ENCODE measurements at regions not wholly inside any gene's neighbourhood (a gene's known extent, or its start where the extent isn't known, plus 50 kb on each side); places are given as distances from the start of the nearest gene placed in this dataset.

GRCh38 chr5:121445511-121445910, 406.2 kb upstream of the FTMT start:
- in situ Hi-C loops (cut with MboI; ENCODE audit: low sequenced_read_pairs) (no loop called here), intact Hi-C loops (cut with micrococcal nuclease) (no loop called here), dilution Hi-C loops (cut with HindIII; ENCODE audit: low sequenced_read_pairs, unreplicated experiment) (no loop called here)
- Histone ChIP-seq H3K4me3 (ENCODE audit: insufficient read depth, low read depth, low read length) (no peak overlapping the region), H3K9me3 (ENCODE audit: control insufficient read depth, insufficient read depth, low read length) (no peaks in the 10 kb centered on the region), H3K4ac (ENCODE audit: low read depth, low read length) (no peak overlapping the region), H2BK20ac (ENCODE audit: low read depth, low read length) (no peak overlapping the region), H4K20me1 (ENCODE audit: insufficient read depth, low read length) (no peaks in the 10 kb centered on the region), H3K27me3 (ENCODE audit: control insufficient read depth, insufficient read depth, low read length) (no peaks in the 10 kb centered on the region), H4K5ac (ENCODE audit: low read depth, low read length) (no peak overlapping the region), H4K91ac (ENCODE audit: insufficient read depth, low read depth, low read length) (no peak overlapping the region), H3K9ac (ENCODE audit: low read depth, low read length) (no peak overlapping the region), H3K36me3 (ENCODE audit: control insufficient read depth, insufficient read depth, low read length) (no peaks in the 10 kb centered on the region), H3K79me1 (ENCODE audit: low read depth in 1 of 2, low read length in 2 of 2) (no peaks in the 10 kb centered on the region), H2AFZ (replicated peaks; ENCODE audit: low read length, poor library complexity) (peak overlapping the region; percentile 3), H2AK9ac (replicated peaks; ENCODE audit: low read depth, low read length, poor library complexity) (no peak overlapping the region), H3K27ac (ENCODE audit: insufficient read depth, low read length) (no peak overlapping the region), H3K9me1 (ENCODE audit: insufficient read depth, low read length) (no peaks in the 10 kb centered on the region), H3K4me1 (ENCODE audit: control insufficient read depth, insufficient read depth, low read length) (no peaks in the 10 kb centered on the region), H2AK5ac (ENCODE audit: low read depth, low read length) (no peak overlapping the region), H3K23ac (ENCODE audit: low read depth, low read length) (no peak overlapping the region), H3K18ac (ENCODE audit: low read depth, low read length) (no peak overlapping the region), H3K14ac (replicated peaks; ENCODE audit: low read depth, low read length) (no peak overlapping the region), H2BK120ac (ENCODE audit: low read depth, low read length) (no peak overlapping the region), H3K4me2 (ENCODE audit: low read depth, low read length) (no peak overlapping the region), H2BK5ac (ENCODE audit: low read depth, low read length, poor library complexity, severe bottlenecking) (no peak overlapping the region), H4K8ac (ENCODE audit: low read depth in 2 of 2, low read length in 2 of 2) (no peak overlapping the region), H3K56ac (ENCODE audit: extremely low read depth, insufficient read depth, low read length) (no peak overlapping the region), H2BK15ac (ENCODE audit: low read depth, low read length) (no peak overlapping the region)
- DNase-seq (no peak), ATAC-seq (ENCODE audit: low read depth) (no peak)
- no TSS peak for BruUV-seq (replicated peaks)
- no CpG with 5 or more reads among the region's 2 CpGs for WGBS, 2 experiments (ENCODE audit: extremely low coverage in 2 of 2, insufficient read length in 1 of 2)
- POLR2A ChIA-PET (ENCODE audit: unreplicated experiment) = no interaction called here
- CTCF ChIA-PET = no interaction called here
- TF ChIP-seq CTCF (conservative IDR thresholded peaks at IDR 0.05; ENCODE audit: low read depth, low read length) = no peak
- TF ChIP-seq RFX5 (IDR thresholded peaks at IDR 0.05; ENCODE audit: low read depth, low read length) = no peak
- TF ChIP-seq MXI1 (IDR thresholded peaks at IDR 0.05; ENCODE audit: borderline replicate concordance, low read depth, low read length) = no peak

All from IMR-90 (cell line).